ENCODE measurements at regions not wholly inside any gene's neighbourhood (a gene's known extent, or its start where the extent isn't known, plus 50 kb on each side); places are given as distances from the start of the nearest gene placed in this dataset.

- TF ChIP-seq EZH2 (IDR thresholded peaks at IDR 0.05; ENCODE audit: low read depth, unreplicated experiment) (no peak), JUNB (IDR thresholded peaks at IDR 0.05; ENCODE audit: unreplicated experiment) (no peak), CTCF (conservative IDR thresholded peaks at IDR 0.05; ENCODE audit: low read depth in 2 of 2) (no peak), POLR2AphosphoS5 (IDR thresholded peaks at IDR 0.05; ENCODE audit: low read depth) (no peak), CREB1 (CRISPR knock-in tag; IDR thresholded peaks at IDR 0.05; ENCODE audit: low read depth) (no peak)
Measured at GRCh38 chr4:107253090-107253489, 217.0 kb upstream of the DKK2 start.

All from GM23338 (cell line).